MM.1S (cell line): ENCODE measurements at regions not wholly inside any gene's neighbourhood (a gene's known extent, or its start where the extent isn't known, plus 50 kb on each side); places are given as distances from the start of the nearest gene placed in this dataset.

Source experiments
- DNase-seq: peaks from one replicate; pipeline ENCODE4 v3.0.0-alpha.2; 2015
- H2AFZ ChIP-seq: fragments of 300-600 bp; sonication (generic); 2 replicates; pipeline ENCODE4 v1.6.0; 2016; ENCODE audit warnings: antibody characterized with exemption, low read length
- H3F3A ChIP-seq: fragments of 300-600 bp; sonication (generic); 2 replicates; pipeline ENCODE4 v1.6.1; 2016; ENCODE audit warnings: mild to moderate bottlenecking, antibody characterized with exemption, low read length, moderate library complexity, mixed read lengths; ENCODE audit not compliant: insufficient read depth
- H3K27ac ChIP-seq: fragments of 300-600 bp; sonication (generic); 2 replicates; pipeline ENCODE4 v1.5.1; 2016; ENCODE audit warnings: mild to moderate bottlenecking, low read length
- H3K27me3 ChIP-seq: fragments of 300-600 bp; sonication (generic); replicated peaks from 2 replicates; pipeline ENCODE4 v1.6.0; 2016; ENCODE audit warnings: low read length; ENCODE audit not compliant: insufficient read depth
- H3K36me3 ChIP-seq: fragments of 300-600 bp; sonication (generic); replicated peaks from 2 replicates; pipeline ENCODE4 v1.6.1; 2016; ENCODE audit warnings: mild to moderate bottlenecking, low read length, mixed read lengths; ENCODE audit not compliant: insufficient read depth
- H3K4me1 ChIP-seq: fragments of 300-600 bp; sonication (generic); 2 replicates; pipeline ENCODE4 v1.6.1; 2016; ENCODE audit warnings: low read length, mixed read lengths
- H3K4me2 ChIP-seq: fragments of 300-600 bp; sonication (generic); 2 replicates; pipeline ENCODE4 v1.6.0; 2016; ENCODE audit warnings: low read depth, low read length
- H3K4me3 ChIP-seq: fragments of 300-600 bp; sonication (generic); 2 replicates; pipeline ENCODE4 v1.5.1; 2016; ENCODE audit warnings: low read length, mixed read lengths
- H3K79me2 ChIP-seq: fragments of 300-600 bp; sonication (generic); 2 replicates; pipeline ENCODE4 v1.6.1; 2016; ENCODE audit warnings: mixed run types, low read length, mixed read lengths
- H3K9ac ChIP-seq: fragments of 300-600 bp; sonication (generic); 2 replicates; pipeline ENCODE4 v1.6.1; 2016; ENCODE audit warnings: low read length, mixed read lengths
- H3K9me2 ChIP-seq: fragments of 300-600 bp; sonication (generic); replicated peaks from 2 replicates; pipeline ENCODE4 v1.6.1; 2016; ENCODE audit warnings: mild to moderate bottlenecking, low read length, mixed read lengths; ENCODE audit not compliant: insufficient read depth
- H3K9me3 ChIP-seq: fragments of 300-600 bp; sonication (generic); replicated peaks from 2 replicates; pipeline ENCODE4 v1.6.1; 2016; ENCODE audit warnings: mild to moderate bottlenecking, low read length, mixed read lengths; ENCODE audit not compliant: insufficient read depth
- H4K20me1 ChIP-seq: fragments of 300-600 bp; sonication (generic); 2 replicates; pipeline ENCODE4 v1.6.1; 2016; ENCODE audit warnings: mild to moderate bottlenecking, low read length, moderate library complexity, mixed read lengths; ENCODE audit not compliant: insufficient read depth
- CTCF ChIP-seq: fragments of 300-600 bp; sonication (generic); IDR thresholded peaks from 2 replicates; pipeline ENCODE4 v1.5.1; 2016; ENCODE audit warnings: antibody characterized with exemption, low read length, mixed read lengths
- EZH2 ChIP-seq: fragments of 300-600 bp; sonication (generic); optimal IDR thresholded peaks from 2 replicates; pipeline ENCODE3; 2017; ENCODE audit warnings: low read depth, mild to moderate bottlenecking, antibody characterized with exemption, low read length, mixed read lengths
- EZH2phosphoT487 ChIP-seq: fragments of 300-600 bp; sonication (generic); IDR thresholded peaks from 2 replicates; pipeline ENCODE4 v1.6.1; 2018; ENCODE audit warnings: antibody characterized with exemption, low read length

DNA sequence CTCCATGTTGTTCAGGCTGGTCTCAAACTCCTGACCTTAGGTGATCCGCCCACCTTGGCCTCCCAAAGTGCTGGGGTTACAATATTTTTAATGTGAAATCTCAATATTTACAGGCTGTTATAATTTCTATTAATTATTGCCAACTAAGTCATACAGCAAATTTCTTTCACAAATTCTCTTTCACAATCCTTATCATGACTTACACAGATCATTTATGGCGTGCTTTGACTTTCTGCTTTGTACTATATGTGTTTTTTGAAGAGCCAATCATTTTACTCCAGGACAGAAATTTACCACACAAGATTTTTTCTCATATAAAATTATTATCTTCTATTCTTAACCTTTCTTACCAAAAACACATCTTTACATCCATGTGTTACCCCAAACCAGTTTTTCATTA, 1729.9 kb downstream of the NCAM2 start:
- no peaks in the 10 kb centered on the region for H3K36me3 ChIP-seq
- no peaks in the 10 kb centered on the region for H3K4me1 ChIP-seq
- no peak overlapping the region for H2AFZ ChIP-seq
- no peak overlapping the region for H3K4me3 ChIP-seq
- H4K20me1 ChIP-seq = no peaks in the 10 kb centered on the region
- H3F3A ChIP-seq = no peaks in the 10 kb centered on the region
- H3K9me3 ChIP-seq = no peaks in the 10 kb centered on the region
- H3K79me2 ChIP-seq = no peaks in the 10 kb centered on the region
- no peak overlapping the region for H3K9ac ChIP-seq
- no peaks in the 10 kb centered on the region for H3K9me2 ChIP-seq
- H3K27me3 ChIP-seq = no peaks in the 10 kb centered on the region
- TF ChIP-seq EZH2 = no peak
- no peak for TF ChIP-seq EZH2phosphoT487
- no peak for TF ChIP-seq CTCF
- no peak overlapping the region for H3K4me2 ChIP-seq
- no peak for DNase-seq
- no peak overlapping the region for H3K27ac ChIP-seq

DNA sequence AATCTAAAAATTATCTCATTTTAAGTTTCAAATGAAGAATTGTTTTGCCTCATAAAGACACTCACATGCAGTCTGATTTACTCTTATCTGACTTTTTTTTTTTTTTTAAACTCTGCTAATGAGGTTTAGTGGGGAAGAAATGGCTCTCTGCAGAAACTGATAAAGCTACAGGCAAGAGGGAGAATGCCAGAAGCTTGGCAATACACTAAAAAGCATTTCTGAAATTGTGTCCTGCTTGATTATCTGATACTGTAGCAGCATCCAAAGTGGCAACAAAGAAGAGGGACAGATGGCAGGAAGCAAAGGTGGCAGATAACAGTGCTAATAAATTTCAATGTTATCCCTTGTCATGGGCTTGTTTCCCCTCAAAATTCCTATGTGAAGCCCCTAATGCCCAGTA, 1744.9 kb downstream of the NCAM2 start:
- Histone ChIP-seq H3K9ac (no peak overlapping the region), H3K36me3 (no peaks in the 10 kb centered on the region), H3K4me3 (no peak overlapping the region), H4K20me1 (no peaks in the 10 kb centered on the region), H2AFZ (no peak overlapping the region), H3F3A (no peaks in the 10 kb centered on the region), H3K27me3 (no peaks in the 10 kb centered on the region), H3K4me2 (no peak overlapping the region), H3K9me2 (no peaks in the 10 kb centered on the region), H3K27ac (no peak overlapping the region), H3K79me2 (no peaks in the 10 kb centered on the region), H3K9me3 (no peaks in the 10 kb centered on the region), H3K4me1 (no peaks in the 10 kb centered on the region)
- no peak for TF ChIP-seq CTCF
- no peak for TF ChIP-seq EZH2phosphoT487
- TF ChIP-seq EZH2 = no peak
- no peak for DNase-seq

DNA sequence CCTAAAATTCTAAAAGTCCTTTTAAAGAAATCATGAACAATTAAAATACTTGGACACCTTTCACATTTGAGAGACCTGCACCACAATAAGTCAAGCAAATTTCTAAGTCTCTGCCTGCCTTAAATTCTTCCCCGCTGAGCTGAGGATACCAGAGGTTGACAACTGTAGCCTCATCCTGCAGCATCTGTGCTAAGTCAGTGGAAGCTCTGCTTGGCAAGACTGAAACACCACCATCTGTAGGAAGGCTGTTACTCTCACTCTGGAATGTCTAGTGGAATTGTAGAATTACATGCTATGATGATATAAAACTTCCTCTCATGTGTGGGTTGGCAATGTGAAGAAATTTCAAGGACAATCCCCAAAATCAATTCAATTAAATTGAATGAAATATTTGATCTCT, 1756.5 kb downstream of the NCAM2 start:
- Histone ChIP-seq H3K4me2 (no peak overlapping the region), H2AFZ (no peak overlapping the region), H3K4me3 (no peak overlapping the region), H3K9me3 (no peaks in the 10 kb centered on the region), H4K20me1 (no peaks in the 10 kb centered on the region), H3K27me3 (no peaks in the 10 kb centered on the region), H3K27ac (no peak overlapping the region), H3K79me2 (no peaks in the 10 kb centered on the region), H3K36me3 (no peaks in the 10 kb centered on the region), H3K9me2 (no peaks in the 10 kb centered on the region), H3F3A (no peaks in the 10 kb centered on the region), H3K9ac (no peak overlapping the region), H3K4me1 (no peaks in the 10 kb centered on the region)
- TF ChIP-seq EZH2phosphoT487 (no peak), EZH2 (no peak), CTCF (no peak)
- DNase-seq = no peak

- Histone ChIP-seq H4K20me1 (no peaks in the 10 kb centered on the region), H3K4me2 (no peak overlapping the region), H3K27ac (no peak overlapping the region), H3K9me2 (no peaks in the 10 kb centered on the region), H3K36me3 (no peaks in the 10 kb centered on the region), H3K9me3 (no peaks in the 10 kb centered on the region), H3K9ac (no peak overlapping the region), H3K4me3 (no peak overlapping the region), H3K27me3 (no peaks in the 10 kb centered on the region), H2AFZ (no peak overlapping the region), H3K79me2 (no peaks in the 10 kb centered on the region), H3F3A (no peaks in the 10 kb centered on the region), H3K4me1 (no peaks in the 10 kb centered on the region)
- TF ChIP-seq EZH2phosphoT487 (no peak), CTCF (no peak), EZH2 (no peak)
- DNase-seq = no peak
Measured at GRCh38 chr21:22758478-22758877, 1760.3 kb downstream of the NCAM2 start.
